ENCODE measurements at regions not wholly inside any gene's neighbourhood (a gene's known extent, or its start where the extent isn't known, plus 50 kb on each side); places are given as distances from the start of the nearest gene placed in this dataset.
A peak's percentile ranks its signal among the peaks of the same experiment; 100 is the strongest.

DNA sequence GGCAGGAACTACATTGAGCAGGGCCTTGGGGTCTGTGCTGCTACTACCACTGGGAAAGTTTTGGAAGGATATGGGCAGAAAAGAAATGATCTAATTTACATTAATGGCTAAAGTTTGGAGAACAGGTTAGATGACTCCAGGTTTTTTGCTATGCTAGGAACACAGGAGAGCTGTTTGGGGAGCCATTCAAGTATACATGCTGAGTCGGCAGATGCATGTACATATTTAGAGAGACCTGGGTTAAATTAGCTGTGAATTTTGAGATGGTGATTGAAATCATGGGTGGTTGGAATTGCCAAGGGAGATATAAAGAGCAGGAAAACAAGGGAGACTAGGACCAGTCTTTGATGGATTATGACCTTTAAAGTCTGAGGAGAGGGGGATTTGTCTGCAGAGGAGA, 113.1 kb upstream of the BACH2 start:
- WGBS, 2 experiments (ENCODE audit: insufficient coverage in 1 of 2, insufficient read length in 1 of 2) = 97 to 100% methylated on average over 1 of the region's 1 CpG
- Histone ChIP-seq H3K36me3 (ENCODE audit: control insufficient read depth, insufficient read depth, low read length) (no peaks in the 10 kb centered on the region), H3K9ac (ENCODE audit: extremely low read depth, low read length, poor library complexity, severe bottlenecking) (no peak overlapping the region), H3K9me3 (ENCODE audit: control insufficient read depth, low read length) (peaks cover 11% of the 10 kb centered on the region), H3K27ac (ENCODE audit: low read depth, low read length) (no peak overlapping the region), H3K27me3 (ENCODE audit: control insufficient read depth, insufficient read depth, low read length, poor library complexity, severe bottlenecking) (peaks cover 6% of the 10 kb centered on the region), H3K4me3 (ENCODE audit: low read length) (no peak overlapping the region), H3K4me1 (ENCODE audit: control insufficient read depth, insufficient read depth, low read length) (peaks cover 5% of the 10 kb centered on the region)
- peaks cover 15% of the 10 kb centered on the region for H3K9me3 Mint-ChIP-seq
- H3K27ac Mint-ChIP-seq = no peak overlapping the region
- DNase-seq = no peak
- peaks cover 39% of the 10 kb centered on the region for H3K4me1 Mint-ChIP-seq
- H3K36me3 Mint-ChIP-seq (ENCODE audit: low read depth) = no peaks in the 10 kb centered on the region
- TF ChIP-seq, protein P1, sequence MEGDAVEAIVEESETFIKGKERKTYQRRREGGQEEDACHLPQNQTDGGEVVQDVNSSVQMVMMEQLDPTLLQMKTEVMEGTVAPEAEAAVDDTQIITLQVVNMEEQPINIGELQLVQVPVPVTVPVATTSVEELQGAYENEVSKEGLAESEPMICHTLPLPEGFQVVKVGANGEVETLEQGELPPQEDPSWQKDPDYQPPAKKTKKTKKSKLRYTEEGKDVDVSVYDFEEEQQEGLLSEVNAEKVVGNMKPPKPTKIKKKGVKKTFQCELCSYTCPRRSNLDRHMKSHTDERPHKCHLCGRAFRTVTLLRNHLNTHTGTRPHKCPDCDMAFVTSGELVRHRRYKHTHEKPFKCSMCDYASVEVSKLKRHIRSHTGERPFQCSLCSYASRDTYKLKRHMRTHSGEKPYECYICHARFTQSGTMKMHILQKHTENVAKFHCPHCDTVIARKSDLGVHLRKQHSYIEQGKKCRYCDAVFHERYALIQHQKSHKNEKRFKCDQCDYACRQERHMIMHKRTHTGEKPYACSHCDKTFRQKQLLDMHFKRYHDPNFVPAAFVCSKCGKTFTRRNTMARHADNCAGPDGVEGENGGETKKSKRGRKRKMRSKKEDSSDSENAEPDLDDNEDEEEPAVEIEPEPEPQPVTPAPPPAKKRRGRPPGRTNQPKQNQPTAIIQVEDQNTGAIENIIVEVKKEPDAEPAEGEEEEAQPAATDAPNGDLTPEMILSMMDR (conservative IDR thresholded peaks at IDR 0.05) = no peak
- no peak overlapping the region for H3K4me3 Mint-ChIP-seq
- H3K27me3 Mint-ChIP-seq (ENCODE audit: insufficient read depth) = no peaks in the 10 kb centered on the region

DNA sequence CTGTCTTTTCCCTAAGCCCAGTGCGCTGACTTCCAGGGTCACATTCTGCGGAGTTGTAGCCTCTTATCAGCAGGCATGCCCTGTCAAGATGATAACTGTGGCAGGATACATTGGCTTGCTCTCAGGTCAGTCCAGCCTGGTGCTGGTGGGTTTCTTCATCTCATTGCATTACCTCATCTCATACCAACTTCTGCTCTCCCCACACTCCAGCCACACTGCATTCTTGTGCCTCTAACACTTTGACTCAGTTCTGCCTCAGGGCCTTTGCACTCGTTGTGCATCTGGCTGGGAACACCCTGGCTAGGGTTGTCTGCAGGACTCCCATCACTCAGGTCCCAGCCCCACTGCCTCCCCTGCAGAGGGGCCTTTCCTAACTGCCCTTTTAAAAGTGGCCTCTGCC, 110.3 kb upstream of the BACH2 start:
- Histone ChIP-seq H3K4me1 (ENCODE audit: control insufficient read depth, insufficient read depth, low read length) (peaks cover 6% of the 10 kb centered on the region), H3K27ac (ENCODE audit: low read depth, low read length) (no peak overlapping the region), H3K36me3 (ENCODE audit: control insufficient read depth, insufficient read depth, low read length) (no peaks in the 10 kb centered on the region), H3K9me3 (ENCODE audit: control insufficient read depth, low read length) (peaks cover 11% of the 10 kb centered on the region), H3K4me3 (ENCODE audit: low read length) (peak overlapping the region; percentile 18), H3K9ac (ENCODE audit: extremely low read depth, low read length, poor library complexity, severe bottlenecking) (no peak overlapping the region), H3K27me3 (ENCODE audit: control insufficient read depth, insufficient read depth, low read length, poor library complexity, severe bottlenecking) (no peaks in the 10 kb centered on the region)
- no peak for DNase-seq
- TF ChIP-seq, protein P1 (conservative IDR thresholded peaks at IDR 0.05) = no peak
- WGBS, 2 experiments (ENCODE audit: insufficient coverage in 1 of 2, insufficient read length in 1 of 2) = 87 to 100% methylated on average over 2 to 3 of the region's 3 CpGs
- Mint-ChIP-seq H3K4me3 (no peak overlapping the region), H3K27ac (no peak overlapping the region), H3K36me3 (ENCODE audit: low read depth) (no peaks in the 10 kb centered on the region), H3K27me3 (ENCODE audit: insufficient read depth) (peaks cover 7% of the 10 kb centered on the region), H3K4me1 (peaks cover 35% of the 10 kb centered on the region), H3K9me3 (peaks cover 15% of the 10 kb centered on the region)

- no peak overlapping the region for H3K9ac ChIP-seq (ENCODE audit: extremely low read depth, low read length, poor library complexity, severe bottlenecking)
- 86 to 91% methylated on average over 5 to 6 of the region's 6 CpGs for WGBS, 2 experiments (ENCODE audit: insufficient coverage in 1 of 2, insufficient read length in 1 of 2)
- no peak for DNase-seq
- H3K27me3 Mint-ChIP-seq (ENCODE audit: insufficient read depth) = peaks cover 8% of the 10 kb centered on the region
- no peaks in the 10 kb centered on the region for H3K36me3 ChIP-seq (ENCODE audit: control insufficient read depth, insufficient read depth, low read length)
- TF ChIP-seq, protein P1 (conservative IDR thresholded peaks at IDR 0.05) = no peak
- H3K4me1 ChIP-seq (ENCODE audit: control insufficient read depth, insufficient read depth, low read length) = peaks cover 6% of the 10 kb centered on the region
- H3K9me3 Mint-ChIP-seq = peaks cover 15% of the 10 kb centered on the region
- H3K4me3 ChIP-seq (ENCODE audit: low read length) = no peak overlapping the region
- no peaks in the 10 kb centered on the region for H3K36me3 Mint-ChIP-seq (ENCODE audit: low read depth)
- H3K27ac Mint-ChIP-seq = no peak overlapping the region
- H3K9me3 ChIP-seq (ENCODE audit: control insufficient read depth, low read length) = peaks cover 11% of the 10 kb centered on the region
- H3K27me3 ChIP-seq (ENCODE audit: control insufficient read depth, insufficient read depth, low read length, poor library complexity, severe bottlenecking) = no peaks in the 10 kb centered on the region
- H3K4me3 Mint-ChIP-seq = no peak overlapping the region
- peaks cover 35% of the 10 kb centered on the region for H3K4me1 Mint-ChIP-seq
- H3K27ac ChIP-seq (ENCODE audit: low read depth, low read length) = no peak overlapping the region
Measured at GRCh38 chr6:90406142-90406794, 109.6 kb upstream of the BACH2 start.
